H9 (cell line): ENCODE measurements at regions not wholly inside any gene's neighbourhood (a gene's known extent, or its start where the extent isn't known, plus 50 kb on each side); places are given as distances from the start of the nearest gene placed in this dataset.

ENCODE experiments used
- DNase-seq: peaks from one replicate; pipeline ENCODE4 v3.0.0-alpha.2; 2017
- H2AFZ ChIP-seq: one replicate; pipeline ENCODE4 v1.6.1; 2013; ENCODE audit warnings: mild to moderate bottlenecking, low read length, control low read depth, moderate library complexity
- H2AK5ac ChIP-seq: 2 replicates; pipeline ENCODE4 v1.6.1; 2013; ENCODE audit warnings: low read length, control low read depth, mixed read lengths; ENCODE audit not compliant: insufficient read length
- H2BK120ac ChIP-seq: one replicate; pipeline ENCODE4 v1.6.1; 2013; ENCODE audit warnings: low read depth, mild to moderate bottlenecking, low read length, control low read depth, inconsistent platforms; ENCODE audit not compliant: poor library complexity, severe bottlenecking
- H2BK12ac ChIP-seq: 2 replicates; pipeline ENCODE4 v1.6.1; 2013; ENCODE audit warnings: low read length, control low read depth, mixed read lengths, low read depth; ENCODE audit not compliant: insufficient read length
- H2BK15ac ChIP-seq: 2 replicates; pipeline ENCODE4 v1.6.1; 2013; ENCODE audit warnings: low read depth, low read length, control low read depth
- H2BK20ac ChIP-seq: one replicate; pipeline ENCODE4 v1.6.1; 2013; ENCODE audit warnings: low read depth, mild to moderate bottlenecking, low read length, control low read depth, inconsistent platforms; ENCODE audit not compliant: poor library complexity, severe bottlenecking
- H2BK5ac ChIP-seq: 2 replicates; pipeline ENCODE4 v1.6.1; 2013; ENCODE audit warnings: low read length, control low read depth, mixed read lengths; ENCODE audit not compliant: insufficient read length
- H3K14ac ChIP-seq: 2 replicates; pipeline ENCODE4 v1.6.1; 2013; ENCODE audit warnings: low read length, control low read depth; ENCODE audit not compliant: insufficient read depth
- H3K18ac ChIP-seq: 2 replicates; pipeline ENCODE4 v1.6.1; 2013; ENCODE audit warnings: low read depth, mild to moderate bottlenecking, mixed read lengths, low read length, control low read depth; ENCODE audit not compliant: insufficient read length
- H3K23ac ChIP-seq: 2 replicates; pipeline ENCODE4 v1.6.1; 2013; ENCODE audit warnings: low read length, control low read depth, mixed read lengths, low read depth; ENCODE audit not compliant: insufficient read length
- H3K23me2 ChIP-seq: 2 replicates; pipeline ENCODE4 v1.6.1; 2013; ENCODE audit warnings: low read depth, mild to moderate bottlenecking, mixed read lengths, low read length, control low read depth; ENCODE audit not compliant: insufficient read length, poor library complexity, severe bottlenecking
- H3K27ac ChIP-seq: 2 replicates; pipeline ENCODE4 v1.5.1; 2013; ENCODE audit warnings: low read length, control low read depth, mixed read lengths, low read depth; ENCODE audit not compliant: insufficient read length
- H3K27me3 ChIP-seq: 2 replicates; pipeline ENCODE4 v1.6.1; 2013; ENCODE audit warnings: low read length, control low read depth, inconsistent platforms; ENCODE audit not compliant: insufficient read depth
- H3K4ac ChIP-seq: 2 replicates; pipeline ENCODE4 v1.6.1; 2013; ENCODE audit warnings: low read depth, mild to moderate bottlenecking, control low read depth, inconsistent platforms, low read length, moderate library complexity
- H3K4me1 ChIP-seq: 2 replicates; pipeline ENCODE4 v1.6.1; 2013; ENCODE audit warnings: low read length, control low read depth, inconsistent platforms; ENCODE audit not compliant: insufficient read depth
- H3K4me2 ChIP-seq: 2 replicates; pipeline ENCODE4 v1.6.1; 2013; ENCODE audit warnings: low read length, control low read depth, mixed read lengths; ENCODE audit not compliant: insufficient read length, insufficient read depth
- H3K56ac ChIP-seq: 2 replicates; pipeline ENCODE4 v1.6.1; 2013; ENCODE audit warnings: low read depth, mild to moderate bottlenecking, mixed read lengths, low read length, control low read depth; ENCODE audit not compliant: insufficient read length
- H3K79me1 ChIP-seq: 2 replicates; pipeline ENCODE4 v1.6.1; 2013; ENCODE audit warnings: low read depth, mild to moderate bottlenecking, moderate library complexity, low read length, control low read depth, inconsistent platforms; ENCODE audit not compliant: insufficient read depth, poor library complexity, severe bottlenecking
- H3K79me2 ChIP-seq: 2 replicates; pipeline ENCODE4 v1.6.1; 2013; ENCODE audit warnings: low read length, control low read depth, inconsistent platforms; ENCODE audit not compliant: insufficient read depth
- H3K9ac ChIP-seq: 2 replicates; pipeline ENCODE4 v1.6.1; 2013; ENCODE audit warnings: low read length, control low read depth, mixed read lengths; ENCODE audit not compliant: insufficient read length; ENCODE audit errors: extremely low read depth
- H3K9me3 ChIP-seq: one replicate; pipeline ENCODE4 v1.6.1; 2013; ENCODE audit warnings: low read depth, low read length, inconsistent platforms; ENCODE audit not compliant: control insufficient read depth
- H3T11ph ChIP-seq: one replicate; pipeline ENCODE4 v1.6.1; 2013; ENCODE audit warnings: mild to moderate bottlenecking, low read length, control low read depth, inconsistent platforms
- H4K20me1 ChIP-seq: one replicate; pipeline ENCODE4 v1.6.1; 2013; ENCODE audit not compliant: control insufficient read depth, insufficient read length, insufficient read depth
- H4K5ac ChIP-seq: 2 replicates; pipeline ENCODE4 v1.6.1; 2013; ENCODE audit warnings: low read depth, mild to moderate bottlenecking, mixed read lengths, low read length, control low read depth; ENCODE audit not compliant: insufficient read length
- H4K8ac ChIP-seq: replicated peaks from 2 replicates; pipeline ENCODE4 v1.6.1; 2013; ENCODE audit warnings: low read length, control low read depth, mixed read lengths, low read depth; ENCODE audit not compliant: insufficient read length
- H4K91ac ChIP-seq: 2 replicates; pipeline ENCODE4 v1.6.1; 2013; ENCODE audit warnings: low read depth, mild to moderate bottlenecking, moderate library complexity, mixed read lengths, low read length, control low read depth; ENCODE audit not compliant: insufficient read length
- H3K27ac Mint-ChIP-seq, 3 experiments: 2 replicates in 2 of 3; 3 replicates in 1 of 3; pipeline ENCODE4 v1.8.0; 2020 to 2021; ENCODE audit warnings: mixed read lengths in 3 of 3, mild to moderate bottlenecking in 1 of 3, moderate library complexity in 1 of 3
- H3K27me3 Mint-ChIP-seq: 2 replicates; pipeline ENCODE4 v1.8.0; 2021; ENCODE audit warnings: low read depth, mild to moderate bottlenecking, moderate library complexity, mixed read lengths
- H3K36me3 Mint-ChIP-seq, 3 experiments: 2 replicates in 2 of 3; 3 replicates in 1 of 3; pipeline ENCODE4 v1.8.0; 2020 to 2021; ENCODE audit warnings: low read depth in 3 of 3, mixed read lengths in 3 of 3; ENCODE audit not compliant: insufficient read depth in 1 of 3
- H3K4me1 Mint-ChIP-seq, 2 experiments: 2 replicates each; pipeline ENCODE4 v1.8.0; 2020; ENCODE audit warnings: mixed read lengths in 2 of 2
- H3K4me3 Mint-ChIP-seq, 2 experiments: 2 replicates in 1 of 2; 3 replicates in 1 of 2; pipeline ENCODE4 v1.8.0; 2020 to 2021; ENCODE audit warnings: mild to moderate bottlenecking in 2 of 2, mixed read lengths in 2 of 2, moderate library complexity in 1 of 2
- H3K9me3 Mint-ChIP-seq, 2 experiments: 2 replicates in 1 of 2; 3 replicates in 1 of 2; pipeline ENCODE4 v1.8.0; 2020; ENCODE audit warnings: mild to moderate bottlenecking in 2 of 2, mixed read lengths in 2 of 2, moderate library complexity in 1 of 2
- CTCF ChIP-seq: fragments of 200-600 bp; sonication (generic); conservative IDR thresholded peaks from 3 replicates; pipeline ENCODE4 v1.8.0; 2021; ENCODE audit warnings: antibody characterized with exemption, mild to moderate bottlenecking
- WGBS: extraction: QIAGEN DNeasy Blood & Tissue Kit; methylation state at CpG from one replicate; pipeline ENCODE4 v1.1.7; 2013; ENCODE audit warnings: missing lambda C conversion rate, low lambda C conversion rate, mixed read lengths; ENCODE audit not compliant: insufficient read length; ENCODE audit errors: extremely low coverage; 5-methylcytosine and 5-hydroxymethylcytosine counted together

- no peak overlapping the region for H3K18ac ChIP-seq
- no peak overlapping the region for H2BK120ac ChIP-seq
- no peak overlapping the region for H3K4ac ChIP-seq
- H2AFZ ChIP-seq = no peak overlapping the region
- H3K9me3 ChIP-seq = no peaks in the 10 kb centered on the region
- H3K23ac ChIP-seq = no peak overlapping the region
- Mint-ChIP-seq H3K27ac (no peak overlapping the region), H3K9me3 (no peaks in the 10 kb centered on the region), H3K4me3 (no peak overlapping the region), H3K36me3 (no peaks in the 10 kb centered on the region), H3K4me1 (peaks cover 7 to 13% of the 10 kb centered on the region in 2 experiments), H3K27me3 (no peaks in the 10 kb centered on the region)
- H3K79me1 ChIP-seq = no peaks in the 10 kb centered on the region
- no peaks in the 10 kb centered on the region for H3K23me2 ChIP-seq
- no peak overlapping the region for H3K56ac ChIP-seq
- H2BK20ac ChIP-seq = no peak overlapping the region
- no CpG with 5 or more reads among the region's 2 CpGs for WGBS
- no peak for TF ChIP-seq CTCF
- no peak overlapping the region for H2BK12ac ChIP-seq
- DNase-seq = no peak
- no peaks in the 10 kb centered on the region for H4K20me1 ChIP-seq
- no peak overlapping the region for H4K8ac ChIP-seq
- no peak overlapping the region for H3T11ph ChIP-seq
- no peaks in the 10 kb centered on the region for H3K4me1 ChIP-seq
- H3K27me3 ChIP-seq = no peaks in the 10 kb centered on the region
- H3K4me2 ChIP-seq = no peak overlapping the region
- H3K14ac ChIP-seq = no peak overlapping the region
- H2AK5ac ChIP-seq = no peak overlapping the region
- no peak overlapping the region for H3K9ac ChIP-seq
- no peaks in the 10 kb centered on the region for H3K79me2 ChIP-seq
- H2BK5ac ChIP-seq = no peak overlapping the region
- H4K5ac ChIP-seq = no peak overlapping the region
- no peak overlapping the region for H2BK15ac ChIP-seq
- no peak overlapping the region for H4K91ac ChIP-seq
- H3K27ac ChIP-seq = no peak overlapping the region
Measured at GRCh38 chr13:67664502-67664901, 434.4 kb upstream of the PCDH9 start.
